ENCODE measurements at regions not wholly inside any gene's neighbourhood (a gene's known extent, or its start where the extent isn't known, plus 50 kb on each side); places are given as distances from the start of the nearest gene placed in this dataset.
A peak's percentile ranks its signal among the peaks of the same experiment; 100 is the strongest.

- Histone ChIP-seq H2AFZ (ENCODE audit: control insufficient read depth, low read depth, low read length) (no peak overlapping the region), H3K4me1 (ENCODE audit: control insufficient read depth, insufficient read depth, low read length) (peaks cover 33% of the 10 kb centered on the region), H4K20me1 (ENCODE audit: control insufficient read depth, insufficient read depth) (no peaks in the 10 kb centered on the region), H3K36me3 (ENCODE audit: control insufficient read depth in 2 of 2, insufficient read depth in 2 of 2, low read length in 1 of 2) (no peaks in the 10 kb centered on the region), H3K9me3 (replicated peaks; ENCODE audit: control insufficient read depth, insufficient read depth, low read length) (no peaks in the 10 kb centered on the region), H3K4me3 (no peak overlapping the region), H3K79me2 (ENCODE audit: control insufficient read depth, insufficient read depth, low read length) (no peaks in the 10 kb centered on the region), H3K9ac (ENCODE audit: control insufficient read depth, insufficient read depth, low read length) (no peak overlapping the region), H3K27me3 (replicated peaks in 1 of 2; ENCODE audit: control insufficient read depth in 2 of 2, insufficient read depth in 2 of 2, low read length in 1 of 2) (no peaks in the 10 kb centered on the region), H3K27ac (ENCODE audit: control insufficient read depth, insufficient read depth) (no peak overlapping the region), H3K4me2 (ENCODE audit: control insufficient read depth, insufficient read depth) (peak overlapping the region; percentile 45; the same call in 1 of the 2 replicates)
- peak; percentile 64; the same call in 1 of the 2 replicates for TF ChIP-seq IRF4 (IDR thresholded peaks at IDR 0.05; ENCODE audit: low read depth, low read length)
- no peak for TF ChIP-seq PBX3 (IDR thresholded peaks at IDR 0.05; ENCODE audit: insufficient replicate concordance, low read depth, low read length)
- peak; percentile 95 for TF ChIP-seq PAX5 (IDR thresholded peaks at IDR 0.05; ENCODE audit: borderline replicate concordance, low read depth, low read length)
- TF ChIP-seq ZNF24 (IDR thresholded peaks at IDR 0.05), result no peak
- TF ChIP-seq SMAD5 (IDR thresholded peaks at IDR 0.05; ENCODE audit: low read depth), result no peak
- TF ChIP-seq ZSCAN29 (IDR thresholded peaks at IDR 0.05), result no peak
- TF ChIP-seq NBN (IDR thresholded peaks at IDR 0.05), result no peak
- 0 out of 2 replicates have a peak, but pooled peaks have one; percentile 17 for TF ChIP-seq RUNX3 (IDR thresholded peaks at IDR 0.05; ENCODE audit: low read length)
- TF ChIP-seq IRF5 (IDR thresholded peaks at IDR 0.05; ENCODE audit: borderline replicate concordance), result no peak
- peak; percentile 92 for TF ChIP-seq SPI1 (IDR thresholded peaks at IDR 0.05; ENCODE audit: borderline replicate concordance, insufficient read depth, low read depth, low read length)
- TF ChIP-seq EED (IDR thresholded peaks at IDR 0.05; ENCODE audit: low read depth), result no peak
- no peak for TF ChIP-seq MAX (IDR thresholded peaks at IDR 0.05; ENCODE audit: low read depth, low read length)
- no TSS peak for BruUV-seq (replicated peaks)
- SMC1A ChIA-PET (ENCODE audit: uncharacterized antibody, unreplicated experiment), result interaction anchor here (1.3 to 1.4 kb wide), 2 partner anchors 13 to 43 kb away, joined by 3 to 4 read pairs; no protein-coding TSS in a partner anchor
- FAIRE-seq (no peak), DNase-seq (ENCODE audit: low read depth, low spot score) (peak; percentile 33), ATAC-seq (peak; percentile 94)
- in situ Hi-C loops (cut with MboI) (no loop called here), intact Hi-C loops (cut with micrococcal nuclease; ENCODE audit: unreplicated experiment) (loop anchor here (5.0 kb wide), 2 partner anchors 141 to 256 kb away; no protein-coding TSS in a partner anchor)
- RAD21 ChIA-PET (ENCODE audit: unreplicated experiment), result interaction anchor here (1.1 to 1.4 kb wide), 2 partner anchors 11 to 259 kb away, joined by 3 to 4 read pairs; no protein-coding TSS in a partner anchor
- CTCF ChIA-PET, result interaction anchor here (0.7 kb wide), 1 partner anchor 1058 kb away, joined by 3 read pairs; no protein-coding TSS in a partner anchor
- POLR2A ChIA-PET, result no interaction called here
- WGBS (ENCODE audit: insufficient coverage, insufficient replicate concordance, low lambda C conversion rate, missing lambda C conversion rate), result 24% methylated on average over 4 of the region's 4 CpGs
Measured at GRCh38 chr1:87588495-87588894, 259.8 kb downstream of the LMO4 start.

Data from GM12878 (cell line).